Middle frontal gyrus (tissue), 1 donor: ENCODE measurements at regions not wholly inside any gene's neighbourhood (a gene's known extent, or its start where the extent isn't known, plus 50 kb on each side); places are given as distances from the start of the nearest gene placed in this dataset.

Experiments used
- DNase-seq: peaks from one replicate; pipeline ENCODE4 v3.0.0-alpha.2; 2015; ENCODE audit warnings: low spot score; ENCODE audit errors: extremely low spot score

DNA sequence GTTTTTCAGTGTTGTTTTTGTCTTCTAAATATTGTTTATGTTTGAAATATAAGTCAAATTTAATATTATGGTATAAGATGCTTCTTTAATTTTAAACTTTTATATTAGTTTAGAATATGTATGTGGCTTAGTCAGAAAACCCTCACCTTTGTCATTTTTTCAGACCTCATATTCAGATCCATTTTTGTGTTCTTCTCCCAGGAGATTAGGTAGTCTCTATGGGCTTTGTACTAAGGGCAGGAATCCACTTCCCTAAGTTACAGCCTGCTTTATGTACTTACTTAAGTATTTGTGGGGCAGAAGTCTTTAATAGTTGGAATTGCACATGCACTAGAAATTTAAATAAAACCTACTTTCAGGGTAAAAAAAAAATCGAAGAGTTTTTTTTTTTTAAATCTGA, 63.5 kb upstream of the TENM3 start:
- DNase-seq, result no peak

DNA sequence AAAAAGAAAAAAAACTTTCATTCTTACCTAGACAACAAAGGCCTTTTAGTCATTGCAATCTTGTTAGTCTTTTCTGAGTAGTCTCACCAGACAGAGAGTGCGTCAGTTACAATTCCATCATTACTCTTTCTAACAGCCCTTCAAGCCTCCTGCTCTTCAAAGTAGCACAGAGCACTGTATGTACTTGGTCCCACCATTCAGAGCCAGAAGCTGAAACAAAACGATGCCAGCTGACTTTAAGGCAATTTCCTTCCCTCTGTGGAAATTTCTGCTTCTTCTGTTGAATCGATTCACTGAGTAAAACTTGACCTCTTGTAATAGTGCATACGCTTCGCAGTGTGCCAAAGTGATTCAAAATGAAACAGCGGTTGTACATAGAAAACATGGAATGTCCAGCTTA, 57.7 kb upstream of the TENM3 start:
- no peak for DNase-seq

DNA sequence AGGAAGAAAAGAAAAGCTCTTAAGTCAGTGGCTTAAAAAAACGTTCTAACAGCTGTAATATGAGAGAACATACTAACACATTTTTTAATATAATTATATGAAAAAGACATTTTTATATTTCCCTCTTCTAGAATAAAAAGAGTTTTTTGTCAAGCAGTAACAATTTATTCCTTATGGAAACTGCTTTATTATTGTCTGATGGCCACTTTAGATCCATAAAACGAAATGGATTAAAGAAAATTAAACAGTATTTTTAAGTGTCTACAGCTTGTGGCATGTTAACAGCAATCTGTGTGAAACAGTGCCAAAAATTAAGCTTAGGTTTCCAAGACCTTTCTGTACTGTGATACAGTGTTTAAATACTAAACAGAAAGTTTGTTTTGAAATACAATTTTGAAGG, 55.5 kb upstream of the TENM3 start:
- DNase-seq, result no peak

DNA sequence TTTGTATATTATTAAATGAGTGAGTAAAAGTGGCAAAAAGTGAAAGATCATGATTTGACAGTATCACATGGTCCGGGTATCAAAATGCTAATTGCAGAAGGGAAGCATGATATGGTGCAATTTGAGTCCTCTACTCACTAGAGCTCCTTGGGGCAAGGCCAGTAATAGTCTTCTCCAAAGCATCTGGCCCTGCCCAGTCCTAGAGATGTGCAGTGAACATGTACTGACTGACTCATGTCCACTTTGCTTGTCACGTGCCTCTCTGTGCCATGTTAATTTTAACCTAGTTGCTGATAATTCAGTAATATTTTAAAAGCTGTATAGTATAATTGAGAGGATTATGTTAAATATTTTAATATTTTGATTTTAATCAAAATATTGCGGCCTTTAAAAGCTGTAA, 54.6 kb upstream of the TENM3 start:
- DNase-seq, result no peak

DNA sequence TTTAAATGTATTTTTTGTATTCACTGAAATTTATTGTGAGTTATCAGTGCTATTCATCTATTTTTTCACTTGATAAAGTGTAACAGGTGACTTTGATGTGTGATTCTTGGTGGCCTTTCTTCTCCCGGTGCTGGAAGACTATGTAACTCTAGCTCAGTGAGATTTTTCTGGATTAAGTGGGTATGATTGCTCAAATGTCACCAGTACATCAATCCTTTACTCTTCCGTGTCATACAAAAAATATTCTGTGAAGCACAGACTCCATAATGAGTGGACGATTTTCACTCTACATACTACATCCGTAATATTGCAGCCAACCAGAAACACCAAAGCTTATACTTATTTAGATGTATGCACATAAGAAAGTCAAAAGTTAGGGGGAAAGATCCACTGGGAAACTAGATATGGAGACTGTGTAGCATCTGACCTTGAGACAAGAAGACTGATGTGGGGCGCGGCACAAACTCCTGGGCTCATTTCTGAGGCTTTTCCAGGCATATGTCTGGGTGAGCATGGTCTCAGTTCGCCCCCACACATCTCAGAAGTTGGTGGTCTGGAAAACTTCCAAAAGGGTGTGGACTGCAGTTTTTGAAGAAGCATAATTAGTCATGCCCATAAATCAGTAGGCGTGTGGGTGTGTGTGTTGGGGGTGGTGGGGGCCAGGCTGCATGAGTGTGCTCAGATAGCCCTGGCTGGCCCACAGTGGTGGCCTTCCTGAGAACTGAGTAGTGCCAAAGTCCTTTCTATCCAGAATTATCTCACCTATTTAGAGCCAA, 53.9 kb upstream of the TENM3 start:
- no peak for DNase-seq

DNA sequence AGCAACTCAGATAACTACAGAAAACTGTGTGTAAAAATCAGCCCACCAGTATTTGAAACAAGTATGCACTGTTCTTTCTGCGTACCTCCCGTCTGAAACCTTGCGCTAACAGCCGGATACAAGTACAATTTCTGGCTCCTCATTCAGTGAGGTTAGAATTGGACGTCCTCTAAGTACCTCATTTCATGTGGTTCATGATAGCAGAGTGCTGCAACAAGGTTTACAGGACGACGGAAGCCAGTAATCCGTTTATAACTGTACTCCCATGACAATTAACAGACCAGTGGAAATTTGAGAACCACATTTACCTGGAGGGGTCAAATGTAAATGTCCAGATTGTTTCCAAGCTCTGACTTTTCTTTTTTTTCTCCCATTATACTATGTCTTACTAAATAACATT, 52.9 kb upstream of the TENM3 start:
- no peak for DNase-seq

DNA sequence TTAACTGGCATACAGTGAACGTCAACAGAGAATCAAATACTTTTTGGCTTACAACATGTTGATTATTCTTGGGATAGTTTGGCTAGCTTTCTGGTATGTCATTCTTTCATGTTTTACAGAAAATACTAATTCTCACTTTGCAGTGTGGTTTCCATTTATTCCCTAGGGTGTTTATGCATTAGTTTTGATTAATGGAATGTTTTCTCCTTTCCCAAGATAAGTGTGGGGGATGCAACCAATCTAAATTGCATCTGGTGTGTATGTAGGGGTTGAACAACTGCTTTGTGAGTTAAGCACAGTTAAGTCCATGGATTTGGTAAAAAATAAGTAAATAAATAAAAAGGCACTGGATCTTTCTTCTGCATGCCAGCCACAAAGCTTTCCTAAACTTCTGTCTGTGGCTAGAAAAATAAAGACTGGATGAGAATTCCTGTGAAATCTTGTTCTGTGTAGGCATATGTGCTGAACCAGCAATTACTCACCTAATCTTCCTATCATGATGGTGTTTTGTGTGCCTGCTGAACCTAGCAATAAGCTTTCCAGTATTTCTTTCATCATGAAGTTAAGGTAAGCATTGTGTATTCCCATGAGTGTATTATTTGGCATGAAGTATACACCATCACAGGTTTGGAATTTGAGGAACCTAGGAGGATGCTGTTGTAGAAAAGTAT, 50.6 kb upstream of the TENM3 start:
- no peak for DNase-seq

- no peak for DNase-seq
Measured at GRCh38 chr4:182193311-182193710, 49.9 kb upstream of the TENM3 start.
